Dermis microvascular lymphatic vessel endothelial cell (primary cell): ENCODE measurements at regions not wholly inside any gene's neighbourhood (a gene's known extent, or its start where the extent isn't known, plus 50 kb on each side); places are given as distances from the start of the nearest gene placed in this dataset.
"Not testable (repeated sequence)": the region's sequence is repeated elsewhere in the genome, so short reads cannot be mapped to it uniquely, and the experiment has no call there.

Experiments used
- DNase-seq, 2 donors: peaks; one replicate each; pipeline versions ENCODE4 v3.0.0 to v3.0.0-alpha.2; 2010; ENCODE audit warnings: low read depth in 2 of 2

GRCh38 chr17:31798205-31798724 lies 60.8 kb downstream of the COPRS start:
- no peak for DNase-seq

- not testable (repeated sequence) for DNase-seq
These were observed 63.1 kb downstream of the COPRS start for GRCh38 chr17:31795941-31796340.

GRCh38 chr17:31794111-31794510 lies 64.9 kb downstream of the COPRS start:
- no peak for DNase-seq

- DNase-seq = not testable (repeated sequence)
These were observed 65.4 kb downstream of the COPRS start for GRCh38 chr17:31793634-31794033.

- DNase-seq = no peak
These were observed 66.9 kb downstream of the COPRS start for GRCh38 chr17:31792007-31792585.

- no peak for DNase-seq
These were observed 69.1 kb downstream of the COPRS start for GRCh38 chr17:31789707-31790505.

- DNase-seq = no peak
These were observed 70.1 kb downstream of the COPRS start for GRCh38 chr17:31788956-31789355.

- no peak for DNase-seq
These were observed 70.5 kb downstream of the COPRS start for GRCh38 chr17:31788571-31788946.

- DNase-seq = no peak
These were observed 71.0 kb downstream of the COPRS start for GRCh38 chr17:31787857-31788570.

- DNase-seq = no peak
These were observed 72.1 kb downstream of the COPRS start for GRCh38 chr17:31786796-31787481.

- no peak for DNase-seq
These were observed 78.6 kb downstream of the COPRS start for GRCh38 chr17:31780483-31780882.

GRCh38 chr17:31778523-31778922 lies 80.5 kb downstream of the COPRS start:
- no peak for DNase-seq

- DNase-seq = not testable (repeated sequence)
These were observed 87.7 kb downstream of the COPRS start for GRCh38 chr17:31771328-31771727.

GRCh38 chr17:31770501-31770900 lies 88.5 kb downstream of the COPRS start:
- DNase-seq = not testable (repeated sequence)

- DNase-seq = not testable (repeated sequence)
These were observed 97.1 kb downstream of the COPRS start for GRCh38 chr17:31761836-31762510.

GRCh38 chr17:31758646-31759045 lies 100.4 kb downstream of the COPRS start:
- DNase-seq = no peak

- DNase-seq = no peak
These were observed 101.9 kb downstream of the COPRS start for GRCh38 chr17:31757097-31757496.

- peak in 1 of 2 donors; percentile 37 for DNase-seq
These were observed 104.7 kb downstream of the COPRS start for GRCh38 chr17:31754239-31754945.

GRCh38 chr17:31753011-31753410 lies 106.0 kb downstream of the COPRS start:
- DNase-seq = no peak

GRCh38 chr17:31752584-31752983 lies 106.5 kb downstream of the COPRS start:
- DNase-seq = no peak
